ENCODE measurements at regions not wholly inside any gene's neighbourhood (a gene's known extent, or its start where the extent isn't known, plus 50 kb on each side); places are given as distances from the start of the nearest gene placed in this dataset.
"Not testable (repeated sequence)": the region's sequence is repeated elsewhere in the genome, so short reads cannot be mapped to it uniquely, and the experiment has no call there.

DNA sequence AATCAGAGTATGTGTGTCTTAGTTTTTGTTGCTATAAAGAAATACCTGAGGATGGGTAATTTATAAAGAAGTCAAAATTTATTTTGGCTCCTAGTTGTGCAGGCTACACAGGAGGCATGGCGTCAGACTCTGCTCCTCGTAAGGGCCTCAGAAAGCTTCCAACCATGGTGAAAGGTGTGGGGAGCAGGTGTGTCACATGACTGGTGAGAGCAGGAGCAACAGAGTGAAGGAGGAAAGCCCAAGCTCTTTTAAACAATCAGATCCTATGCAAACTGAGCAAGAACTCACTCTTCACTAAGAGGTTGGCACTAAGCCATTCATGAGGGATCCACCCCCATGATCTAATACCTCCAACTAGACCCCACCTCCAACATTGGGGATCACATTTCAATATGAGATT, 1524.3 kb downstream of the HACE1 start:
- no peak for DNase-seq (ENCODE audit: low read depth in 3 of 3)

DNA sequence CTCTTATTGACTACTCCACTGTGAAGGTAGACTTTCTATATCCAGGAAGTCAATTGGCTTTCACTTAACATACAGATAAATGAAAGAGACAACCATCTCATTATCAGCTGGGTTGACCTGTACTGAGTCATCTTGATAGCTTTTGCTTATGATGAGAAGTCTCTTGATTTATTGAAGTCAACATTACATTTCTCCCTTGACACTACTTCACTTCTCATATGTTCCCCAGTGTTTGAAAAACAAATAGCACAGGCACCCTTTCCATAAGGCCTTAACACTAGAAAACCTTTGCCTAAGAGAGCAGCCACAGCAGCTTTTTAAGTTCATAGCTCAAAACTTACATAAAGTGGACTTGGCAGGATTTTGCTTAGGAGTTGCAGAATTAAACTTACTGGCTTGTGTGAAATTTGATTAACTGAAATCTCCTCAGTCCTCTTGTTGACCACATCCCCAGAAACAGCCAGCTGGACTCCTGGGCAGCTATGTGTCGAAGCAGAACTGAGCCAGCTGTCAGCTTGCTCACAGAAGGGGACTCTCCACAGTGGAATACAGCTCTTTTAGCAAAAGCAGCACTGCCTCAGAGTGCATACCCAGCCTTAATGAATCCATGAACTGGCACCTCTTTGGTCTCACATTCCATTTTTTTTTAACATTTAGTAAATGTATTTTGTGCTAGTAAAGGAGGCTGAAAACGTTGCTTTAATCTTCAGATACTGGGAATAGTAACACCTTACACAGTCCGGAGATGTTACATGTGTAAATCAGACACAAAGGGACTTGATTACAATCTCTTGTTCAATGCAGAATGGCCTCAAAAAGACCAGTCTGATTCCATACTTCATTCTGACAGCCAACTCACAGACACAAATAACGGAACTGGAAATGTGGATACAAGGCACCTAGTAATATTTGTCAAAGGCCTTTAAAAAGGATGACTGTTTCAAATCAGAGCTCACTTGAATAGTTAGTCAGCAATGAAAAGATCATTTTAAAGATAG, 1532.7 kb downstream of the HACE1 start:
- no peak for DNase-seq (ENCODE audit: low read depth in 3 of 3)

DNA sequence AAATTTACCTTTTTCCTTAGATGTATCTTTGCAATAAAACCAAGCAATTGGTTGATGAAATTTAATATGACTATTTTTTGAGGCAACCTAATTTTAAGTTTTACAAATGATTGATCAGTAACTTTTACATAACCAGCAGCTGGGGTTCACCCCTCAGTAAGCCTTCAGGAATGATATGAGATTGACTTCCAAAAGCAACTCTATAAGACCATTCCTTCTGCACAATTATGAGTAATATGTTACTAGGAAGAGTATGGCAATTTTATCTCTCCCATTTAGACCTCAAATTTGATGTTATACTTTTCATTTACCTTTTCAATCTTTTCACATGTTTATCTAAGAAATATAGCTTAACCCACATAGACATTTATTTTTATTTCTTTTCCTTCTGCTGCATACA, 1546.3 kb downstream of the HACE1 start:
- DNase-seq (ENCODE audit: low read depth in 3 of 3): no peak

DNA sequence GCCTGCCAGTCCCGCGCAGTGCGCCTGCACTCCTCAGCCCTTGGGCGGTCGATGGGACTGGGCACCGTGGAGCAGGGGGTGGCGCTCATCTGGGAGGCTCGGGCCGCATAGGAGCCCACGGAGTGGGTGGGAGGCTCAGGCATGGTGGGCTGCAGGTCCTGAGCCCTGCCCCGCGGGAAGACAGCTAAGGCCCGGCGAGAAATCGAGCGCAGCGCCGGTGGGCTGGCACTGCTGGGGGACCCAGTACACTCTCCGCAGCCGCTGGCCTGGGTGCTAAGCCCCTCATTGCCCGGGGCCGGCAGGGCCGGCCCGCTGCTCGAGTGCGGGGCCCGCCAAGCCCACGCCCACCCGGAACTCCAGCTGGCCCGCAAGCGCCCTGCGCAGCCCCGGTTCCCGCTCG, 1565.3 kb downstream of the HACE1 start:
- DNase-seq (ENCODE audit: low read depth in 3 of 3): not testable (repeated sequence)

DNA sequence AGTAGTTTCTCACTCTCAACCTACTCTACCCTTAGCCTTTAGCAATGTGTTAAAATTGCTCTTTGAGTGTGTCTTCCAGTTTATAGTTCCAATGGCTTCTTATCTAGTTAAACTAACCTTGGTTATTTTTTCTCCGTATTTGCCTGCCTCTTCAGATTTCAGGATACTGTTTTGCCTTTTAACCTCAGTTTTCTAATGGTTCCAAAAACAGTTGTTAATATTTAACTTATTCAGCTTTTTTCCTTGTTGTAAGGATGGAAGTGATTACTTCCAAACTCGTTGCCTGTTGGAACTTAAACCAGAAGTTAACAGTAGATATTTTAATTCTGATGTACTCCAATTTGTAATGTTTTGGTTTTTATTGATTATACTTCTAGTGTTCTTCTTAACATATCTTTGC, 1574.9 kb downstream of the HACE1 start:
- DNase-seq (ENCODE audit: low read depth in 3 of 3): no peak

DNA sequence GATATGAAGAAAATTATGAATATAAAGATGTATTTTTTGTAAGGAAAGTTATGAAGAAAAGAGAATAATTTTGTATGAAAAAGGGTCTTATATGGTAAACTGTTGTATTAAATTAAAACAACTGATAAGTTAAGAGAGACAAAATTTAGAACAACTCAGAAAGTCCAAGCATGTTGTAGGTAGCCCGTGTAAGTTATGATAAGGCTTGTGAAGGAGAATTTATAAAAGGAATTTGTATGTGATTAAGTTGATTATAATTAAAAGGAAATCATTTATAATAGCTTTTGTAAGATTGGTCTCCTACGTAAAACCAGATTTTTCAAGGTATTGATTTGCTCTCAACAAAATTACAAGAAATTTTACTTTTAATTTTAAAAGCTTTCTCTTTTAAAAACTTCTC, 1579.3 kb downstream of the HACE1 start:
- no peak for DNase-seq (ENCODE audit: low read depth in 3 of 3)

DNA sequence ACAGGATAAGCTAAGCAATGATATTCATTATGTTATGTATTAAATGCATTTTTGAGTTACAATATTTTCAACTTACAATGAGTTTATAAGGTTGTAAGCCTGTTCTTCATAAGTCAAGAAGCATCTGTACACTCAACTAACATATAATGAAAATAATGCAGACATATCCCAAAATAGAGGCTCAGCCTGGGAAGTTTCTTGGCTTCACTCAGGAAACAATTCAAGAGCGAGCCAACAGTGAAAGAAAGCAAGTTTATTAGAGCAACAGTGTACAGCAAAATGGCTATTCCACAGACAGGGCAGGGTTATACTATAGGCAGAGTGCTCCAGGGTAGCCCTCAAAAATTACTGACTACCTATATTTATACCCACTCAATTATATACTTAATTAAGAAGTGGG, 1581.8 kb downstream of the HACE1 start:
- no peak for DNase-seq (ENCODE audit: low read depth in 3 of 3)

DNA sequence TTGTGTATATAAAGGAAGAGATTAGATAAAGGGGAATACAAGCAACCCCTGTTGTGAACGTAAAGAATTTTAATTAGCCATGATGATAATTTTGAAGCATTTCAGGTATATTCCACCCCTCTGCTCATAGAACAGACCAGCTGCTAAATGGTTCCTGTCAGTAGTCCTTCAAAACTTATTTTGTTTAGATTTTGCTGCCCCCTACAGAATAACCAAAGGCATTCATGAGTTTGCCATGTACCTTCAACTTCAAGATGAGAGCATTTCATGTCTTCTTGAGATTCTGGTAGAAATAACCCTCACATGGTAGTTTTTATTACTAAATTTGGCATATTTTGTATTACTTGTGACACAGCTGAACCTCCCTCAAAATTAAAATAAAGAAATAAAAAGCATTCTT, 1586.7 kb downstream of the HACE1 start:
- no peak for DNase-seq (ENCODE audit: low read depth in 3 of 3)

DNA sequence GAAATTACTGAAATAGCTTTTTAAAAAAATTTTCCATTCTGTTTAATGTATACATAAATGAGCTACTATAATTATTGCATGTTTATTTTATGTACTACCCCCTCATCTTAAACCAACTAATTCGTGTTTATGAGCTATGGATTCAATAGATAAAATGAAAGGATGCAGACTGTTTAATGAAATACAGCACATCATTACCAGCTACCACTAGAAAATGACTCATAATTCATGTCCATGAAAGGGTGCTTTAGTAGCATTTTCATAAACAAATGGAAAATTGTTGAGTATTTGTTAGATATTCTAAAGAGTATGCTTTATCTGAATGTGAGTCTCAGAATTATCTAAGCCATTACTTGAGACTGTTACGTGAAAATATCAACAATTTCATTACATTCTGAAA, 1590.1 kb downstream of the HACE1 start:
- no peak for DNase-seq (ENCODE audit: low read depth in 3 of 3)

DNA sequence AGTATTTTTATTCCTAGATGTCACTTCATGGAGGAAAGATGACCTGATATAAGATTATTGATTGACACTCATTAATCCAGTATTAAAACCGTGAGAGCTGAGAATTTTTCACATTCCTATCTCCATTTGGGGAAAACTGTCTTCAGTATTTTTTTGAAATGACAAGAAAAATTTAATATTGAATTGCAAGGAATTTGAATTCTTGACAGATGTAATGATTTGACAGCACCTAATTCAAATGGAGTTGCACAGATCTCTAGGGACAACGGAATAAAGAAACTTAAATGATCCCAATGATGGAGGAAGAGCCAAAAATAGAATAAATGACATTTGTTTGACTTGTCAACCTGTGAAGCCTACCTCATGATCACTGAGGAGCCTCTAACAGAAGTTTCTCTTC, 1591.4 kb downstream of the HACE1 start:
- no peak for DNase-seq (ENCODE audit: low read depth in 3 of 3)

DNA sequence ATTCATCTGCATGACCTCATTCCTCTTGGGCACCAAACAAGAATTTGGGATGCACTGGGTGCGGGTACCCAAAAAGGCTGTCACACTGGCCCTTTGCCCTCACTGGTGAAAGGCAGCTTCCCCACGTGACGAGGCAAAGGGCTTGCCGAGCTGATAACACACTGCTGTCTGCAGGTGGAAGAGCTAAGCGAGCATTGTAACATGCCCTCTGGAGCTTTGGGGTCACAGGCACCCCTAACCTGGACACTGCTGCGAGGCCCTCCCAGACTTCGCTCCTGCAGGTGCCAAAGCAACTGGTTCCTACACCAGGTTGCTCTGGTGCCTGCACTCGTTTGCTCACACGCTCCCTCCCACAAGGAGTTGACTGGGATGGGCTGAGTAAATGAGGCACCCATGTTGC, 1595.7 kb downstream of the HACE1 start:
- DNase-seq (ENCODE audit: low read depth in 3 of 3): no peak

DNA sequence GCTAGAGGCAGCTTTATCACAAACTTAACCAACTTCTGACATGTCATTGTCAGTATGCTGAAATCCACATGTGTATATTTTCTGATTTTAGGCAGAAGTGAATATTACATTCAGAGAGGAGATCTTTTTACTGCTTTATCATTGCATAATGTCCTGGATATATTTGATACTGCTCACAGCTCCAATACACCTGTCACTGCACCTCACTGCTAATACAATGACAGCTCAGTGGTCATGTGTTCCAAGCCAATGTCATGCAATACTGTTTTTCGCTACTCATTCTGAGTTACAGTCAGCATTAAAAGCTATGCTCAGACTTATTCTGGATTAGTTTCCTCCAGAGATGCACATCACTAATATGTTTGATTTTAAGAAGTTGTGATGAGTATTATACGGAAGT, 1604.6 kb downstream of the HACE1 start:
- DNase-seq (ENCODE audit: low read depth in 3 of 3): no peak

DNA sequence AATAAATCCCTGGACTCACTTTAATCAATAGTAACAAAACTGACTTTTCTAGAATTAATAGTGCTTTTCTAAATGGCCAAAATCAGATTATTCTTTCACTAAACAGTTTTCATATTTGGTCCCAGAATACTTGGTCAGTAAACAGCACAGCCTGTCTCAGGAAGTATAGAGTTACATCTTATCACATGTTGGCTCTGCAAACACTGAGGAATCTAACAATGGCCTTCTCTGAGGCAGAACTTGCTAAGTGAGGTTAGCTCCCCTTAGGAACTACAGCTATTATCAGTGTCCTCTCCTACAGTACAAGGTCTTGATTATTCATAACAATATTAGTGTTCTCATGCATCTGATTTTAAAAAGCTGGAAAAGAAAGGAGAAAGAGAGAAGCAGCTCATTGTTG, 1622.8 kb downstream of the HACE1 start:
- no peak for DNase-seq (ENCODE audit: low read depth in 3 of 3)

DNA sequence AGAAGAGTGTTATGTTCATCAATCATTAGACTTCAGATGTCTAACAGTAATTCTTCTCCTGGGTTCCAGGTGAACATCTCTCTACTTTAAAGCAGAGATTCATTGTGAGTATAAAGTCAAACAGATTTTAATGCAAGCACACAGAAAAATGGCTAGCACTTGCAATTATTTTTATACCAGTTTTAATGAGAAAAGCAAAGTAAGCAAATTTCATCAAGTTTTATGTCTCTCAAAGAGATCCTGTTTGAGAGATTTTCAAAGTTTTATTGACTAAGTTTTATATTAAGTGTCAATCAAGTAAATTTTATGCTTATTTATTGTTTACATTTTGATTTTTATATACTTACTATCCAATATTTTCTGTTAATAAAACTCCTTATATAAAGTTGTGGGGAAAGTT, 1628.5 kb downstream of the HACE1 start:
- DNase-seq (ENCODE audit: low read depth in 3 of 3): no peak

DNA sequence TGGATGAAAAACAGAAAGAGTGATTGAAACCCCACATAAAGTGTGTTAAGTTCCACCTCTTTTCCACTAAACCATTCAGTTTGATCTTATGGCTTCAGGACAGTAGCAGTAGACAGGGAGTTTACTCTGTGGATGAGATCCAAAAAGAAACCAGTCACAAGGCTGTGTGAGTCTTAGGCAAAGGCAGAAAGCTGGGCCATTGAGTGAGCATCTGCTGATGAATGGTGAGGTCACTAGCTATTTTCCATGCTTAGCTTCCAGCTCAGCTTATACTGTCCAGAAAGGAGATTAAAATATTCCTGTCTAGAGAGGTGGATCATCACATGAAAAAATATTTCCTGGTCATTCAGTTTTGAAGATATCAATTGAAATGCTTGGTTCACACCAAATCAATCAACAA, 1643.9 kb downstream of the HACE1 start:
- DNase-seq (ENCODE audit: low read depth in 3 of 3): no peak

DNA sequence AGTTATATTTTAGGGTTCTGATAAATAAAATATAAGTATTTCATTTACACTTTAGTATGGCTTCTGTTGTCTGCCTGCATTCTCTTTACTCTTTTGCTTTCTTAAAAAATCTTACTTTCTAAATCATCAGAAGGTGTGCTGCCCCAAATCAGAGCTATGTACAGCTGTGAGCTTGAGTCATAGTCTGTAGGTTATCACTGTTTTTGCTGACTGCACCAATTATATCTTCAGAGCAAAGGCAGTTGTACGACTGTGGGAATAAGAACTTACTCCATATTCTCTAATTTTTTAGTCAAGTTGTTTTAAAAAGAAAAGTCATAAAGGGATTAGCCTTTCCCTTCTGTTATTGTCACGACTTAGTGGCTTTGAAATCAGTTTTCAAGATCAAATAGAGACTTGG, 1649.0 kb downstream of the HACE1 start:
- DNase-seq (ENCODE audit: low read depth in 3 of 3): no peak

DNA sequence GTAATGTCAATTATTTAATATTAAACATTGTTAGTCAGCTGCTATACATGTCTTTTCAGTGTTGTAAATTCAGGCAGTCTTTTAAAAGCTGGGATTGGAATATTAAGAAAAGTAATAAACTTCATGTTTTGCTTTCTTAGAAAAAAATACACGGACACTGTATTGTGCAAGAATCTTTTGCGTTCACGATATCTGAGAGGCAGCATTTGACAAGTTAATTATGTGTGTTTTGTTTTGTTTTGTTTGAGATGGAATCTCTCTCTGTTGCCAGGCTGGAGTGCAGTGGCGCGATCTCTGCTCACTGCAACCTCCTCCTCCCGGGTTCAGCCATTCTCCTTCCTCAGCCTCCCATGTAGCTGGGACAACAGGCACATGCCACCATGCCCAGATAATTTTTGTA, 1661.3 kb downstream of the HACE1 start:
- DNase-seq (ENCODE audit: low read depth in 3 of 3): no peak

DNA sequence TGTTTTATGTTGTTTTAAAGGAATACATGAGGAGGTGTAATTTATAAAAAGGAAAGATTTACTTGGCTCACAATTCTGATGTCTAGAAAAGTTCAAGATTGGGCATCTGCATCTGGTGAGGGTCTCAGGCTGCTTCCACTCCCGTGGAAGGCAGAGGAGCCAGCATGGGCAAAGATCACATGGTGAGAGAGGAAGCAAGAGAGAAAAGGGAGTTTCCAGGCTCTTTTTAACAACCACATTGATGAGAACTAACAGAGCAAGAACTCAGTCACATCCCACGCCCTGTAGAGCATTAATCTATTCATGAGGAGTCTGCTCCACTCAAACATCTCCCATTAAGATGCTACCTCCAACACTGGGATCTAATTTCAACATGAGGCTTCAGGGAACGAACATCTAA, 1666.3 kb downstream of the HACE1 start:
- DNase-seq (ENCODE audit: low read depth in 3 of 3): no peak

DNA sequence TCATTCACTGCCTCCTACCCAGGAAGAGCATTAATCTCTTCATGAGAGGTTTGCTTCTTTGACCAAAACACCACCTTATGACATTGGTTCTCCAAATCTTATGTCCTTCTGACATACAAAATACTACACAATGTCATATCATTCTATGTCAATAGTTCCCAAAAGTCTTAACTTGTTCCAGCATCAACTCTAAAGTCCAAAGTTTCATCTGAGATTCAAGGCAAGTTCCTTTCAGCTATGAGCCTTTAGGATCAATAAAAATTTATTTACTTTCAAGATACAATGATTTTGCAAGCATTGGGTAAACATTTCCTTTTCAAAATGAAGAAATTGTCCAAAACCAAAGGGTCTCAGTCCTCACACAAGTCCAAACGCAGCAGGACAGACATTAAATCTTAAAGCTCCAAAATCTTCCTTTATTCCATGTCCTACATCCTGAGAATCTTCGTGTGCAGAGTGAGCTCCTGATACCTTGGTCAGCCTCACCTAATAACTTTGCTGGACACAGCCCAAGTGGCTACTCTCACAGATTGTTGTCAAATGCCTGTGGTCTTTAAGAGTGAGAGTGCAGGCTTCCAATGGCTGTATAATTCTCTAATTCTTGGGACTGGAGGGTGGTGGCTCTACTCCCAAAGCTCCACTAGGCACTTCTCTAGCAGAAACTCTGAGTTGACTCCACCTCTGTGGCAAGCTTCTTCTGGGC, 1668.2 kb downstream of the HACE1 start:
- no peak for DNase-seq (ENCODE audit: low read depth in 3 of 3)

DNA sequence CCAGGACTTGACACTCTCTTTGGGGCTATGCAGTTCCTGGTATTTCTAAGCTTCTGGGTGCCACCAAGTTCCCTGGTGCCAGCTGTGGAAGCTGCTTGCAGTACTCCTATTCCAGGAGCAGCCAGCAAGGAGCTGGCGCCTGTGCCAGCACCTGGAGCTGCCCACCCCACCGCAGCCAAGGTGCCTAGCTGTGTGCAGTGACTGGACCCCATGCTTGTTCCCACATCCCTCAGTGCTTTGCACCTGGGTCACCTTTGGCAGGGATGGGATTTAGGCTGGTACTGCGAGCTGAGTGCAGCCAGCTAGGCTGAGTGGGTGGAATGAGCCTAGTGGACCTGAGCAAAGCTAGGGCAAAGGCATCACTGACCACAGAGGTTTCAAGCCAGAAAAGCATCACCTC, 1674.9 kb downstream of the HACE1 start:
- DNase-seq (ENCODE audit: low read depth in 3 of 3): no peak

DNA sequence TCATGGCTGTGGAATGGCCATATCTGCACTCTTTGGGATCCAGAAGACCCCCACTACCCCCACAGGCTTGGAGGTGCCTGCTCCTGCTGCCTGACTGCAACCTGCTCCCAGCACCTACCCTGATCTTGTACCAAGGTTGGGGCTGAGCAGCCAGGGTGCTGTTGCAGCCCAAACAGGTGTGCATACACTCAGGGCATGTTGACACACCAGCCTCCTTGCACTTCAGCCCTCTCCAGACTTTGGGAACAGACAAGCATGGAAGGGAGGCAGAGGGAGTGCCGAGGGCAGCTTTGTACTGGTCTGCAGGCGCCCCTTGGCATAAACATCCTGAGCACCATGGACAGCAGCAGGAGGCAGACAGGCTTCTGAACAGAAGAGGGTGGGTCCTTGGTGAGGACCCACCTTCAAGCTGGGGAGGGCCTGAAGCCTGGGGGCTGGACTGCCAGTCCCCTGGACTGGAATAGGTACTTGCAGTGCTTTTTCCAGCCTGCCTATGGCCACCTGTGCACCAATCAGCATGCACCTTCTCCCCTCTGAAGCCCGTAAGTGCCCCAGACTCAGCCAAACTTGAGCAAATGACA, 1675.8 kb downstream of the HACE1 start:
- DNase-seq (ENCODE audit: low read depth in 3 of 3): no peak

DNA sequence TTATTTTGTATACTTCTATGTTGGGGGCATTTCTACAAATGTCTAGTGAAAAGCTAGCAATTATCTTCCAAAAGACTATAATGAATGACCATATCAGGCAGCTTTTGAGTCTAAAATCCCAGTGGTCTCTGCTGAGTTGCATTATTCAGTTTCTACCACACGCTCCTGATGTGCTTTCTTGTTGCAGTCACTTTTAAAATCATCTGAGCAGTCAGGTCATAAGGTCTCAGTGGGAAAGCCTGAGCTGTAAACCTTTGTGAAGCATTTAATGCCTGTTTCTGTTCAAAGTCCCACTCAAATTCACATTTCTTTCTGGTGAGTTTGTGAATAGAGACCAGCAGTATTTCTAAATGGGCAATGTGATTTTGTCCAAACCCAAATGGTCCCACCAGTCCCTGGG, 1681.5 kb downstream of the HACE1 start:
- no peak for DNase-seq (ENCODE audit: low read depth in 3 of 3)

DNA sequence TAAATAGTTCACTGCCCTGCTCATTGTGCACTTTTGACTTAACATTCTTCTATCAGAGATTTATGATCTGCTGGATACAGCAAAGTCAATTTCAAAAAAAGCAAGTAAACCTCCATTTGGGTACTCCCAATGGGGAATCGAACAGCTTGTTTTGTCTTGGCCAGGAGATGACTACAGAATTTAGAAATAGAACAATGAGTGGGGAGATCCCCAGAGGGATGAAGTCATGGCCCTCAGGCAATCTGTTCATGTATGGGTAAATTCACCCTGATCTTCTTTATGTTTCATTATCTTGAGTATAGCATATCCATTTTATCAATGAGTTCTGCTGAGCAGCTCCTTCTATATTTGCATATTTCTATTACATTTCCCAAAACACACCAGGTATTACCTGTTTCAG, 1681.9 kb downstream of the HACE1 start:
- DNase-seq (ENCODE audit: low read depth in 3 of 3): no peak
